ENCODE measurements at regions not wholly inside any gene's neighbourhood (a gene's known extent, or its start where the extent isn't known, plus 50 kb on each side); places are given as distances from the start of the nearest gene placed in this dataset.

- no peak for DNase-seq (ENCODE audit: low spot score, unreplicated experiment)
- Mint-ChIP-seq H3K4me3 (ENCODE audit: low read depth) (no peak overlapping the region), H3K9me3 (ENCODE audit: low read depth) (peaks cover 2% of the 10 kb centered on the region), H3K4me1 (ENCODE audit: low read depth) (no peaks in the 10 kb centered on the region), H3K27me3 (peaks cover 16% of the 10 kb centered on the region), H3K36me3 (ENCODE audit: insufficient read depth) (no peaks in the 10 kb centered on the region), H3K27ac (no peak overlapping the region)
- TF ChIP-seq, protein P1, sequence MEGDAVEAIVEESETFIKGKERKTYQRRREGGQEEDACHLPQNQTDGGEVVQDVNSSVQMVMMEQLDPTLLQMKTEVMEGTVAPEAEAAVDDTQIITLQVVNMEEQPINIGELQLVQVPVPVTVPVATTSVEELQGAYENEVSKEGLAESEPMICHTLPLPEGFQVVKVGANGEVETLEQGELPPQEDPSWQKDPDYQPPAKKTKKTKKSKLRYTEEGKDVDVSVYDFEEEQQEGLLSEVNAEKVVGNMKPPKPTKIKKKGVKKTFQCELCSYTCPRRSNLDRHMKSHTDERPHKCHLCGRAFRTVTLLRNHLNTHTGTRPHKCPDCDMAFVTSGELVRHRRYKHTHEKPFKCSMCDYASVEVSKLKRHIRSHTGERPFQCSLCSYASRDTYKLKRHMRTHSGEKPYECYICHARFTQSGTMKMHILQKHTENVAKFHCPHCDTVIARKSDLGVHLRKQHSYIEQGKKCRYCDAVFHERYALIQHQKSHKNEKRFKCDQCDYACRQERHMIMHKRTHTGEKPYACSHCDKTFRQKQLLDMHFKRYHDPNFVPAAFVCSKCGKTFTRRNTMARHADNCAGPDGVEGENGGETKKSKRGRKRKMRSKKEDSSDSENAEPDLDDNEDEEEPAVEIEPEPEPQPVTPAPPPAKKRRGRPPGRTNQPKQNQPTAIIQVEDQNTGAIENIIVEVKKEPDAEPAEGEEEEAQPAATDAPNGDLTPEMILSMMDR (IDR thresholded peaks at IDR 0.05; ENCODE audit: unreplicated experiment) = no peak
Measured at GRCh38 chr1:14514739-14515138, 83.7 kb upstream of the KAZN start.

DNA sequence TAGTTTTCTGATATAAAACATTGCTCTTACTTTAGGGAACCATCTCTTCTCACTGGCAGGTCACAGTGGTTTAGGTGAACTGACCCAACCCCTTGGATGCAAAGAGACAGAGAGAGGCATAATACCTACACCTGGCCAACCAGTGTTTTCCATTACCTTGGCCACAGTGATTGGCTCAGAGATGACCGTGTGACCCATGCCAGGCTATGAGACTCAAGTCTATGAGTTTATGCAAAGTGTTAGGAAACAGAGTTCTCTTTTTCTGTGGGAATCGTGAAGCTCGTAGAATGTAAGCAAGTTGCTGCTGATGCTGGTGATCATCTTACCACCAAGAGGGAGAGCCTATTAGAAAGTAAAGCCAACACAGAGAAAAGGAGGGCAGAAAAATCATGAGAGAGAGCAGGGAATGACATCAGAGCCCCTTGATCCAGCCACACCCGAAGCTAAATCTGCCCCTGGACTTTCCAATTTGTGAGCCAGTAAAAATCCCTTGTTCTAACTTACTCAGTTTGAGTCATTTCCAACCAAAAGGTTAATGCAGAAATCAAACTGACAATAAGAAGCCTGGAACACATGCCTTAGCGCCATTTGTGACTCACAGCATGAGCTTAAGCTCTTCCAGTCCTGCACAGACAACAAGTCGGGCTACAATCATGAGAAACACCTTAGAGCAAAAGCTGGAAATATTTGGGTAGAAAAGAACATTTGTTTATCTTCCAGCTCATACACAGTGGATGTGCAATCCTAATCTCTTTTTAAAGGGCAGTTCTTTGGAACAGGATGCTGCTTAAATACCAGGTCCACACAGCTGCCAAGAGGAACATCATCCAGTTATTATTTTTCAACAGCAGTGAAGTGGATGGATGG is 81.3 kb upstream of the KAZN start:
- TF ChIP-seq, protein P1 (IDR thresholded peaks at IDR 0.05; ENCODE audit: unreplicated experiment) = no peak

DNA sequence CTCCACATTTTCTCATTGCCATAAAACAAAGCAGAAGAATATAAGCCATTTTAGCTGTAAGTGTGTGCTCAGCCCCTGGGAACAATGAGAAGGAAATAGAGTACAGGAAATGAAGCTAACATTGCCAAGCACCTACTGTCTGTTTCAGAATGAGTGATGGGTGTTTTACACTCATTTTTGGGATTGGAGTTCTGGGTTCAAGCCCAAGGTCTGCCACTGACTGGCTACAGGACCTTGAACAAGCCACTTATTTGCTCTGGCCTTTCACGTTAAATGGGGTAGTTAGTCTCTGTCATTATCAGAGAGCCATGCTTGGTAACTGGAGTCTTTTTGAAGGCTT is 80.7 kb upstream of the KAZN start:
- Mint-ChIP-seq H3K27ac (no peak overlapping the region), H3K4me3 (ENCODE audit: low read depth) (no peak overlapping the region), H3K9me3 (ENCODE audit: low read depth) (peaks cover 2% of the 10 kb centered on the region), H3K27me3 (peaks cover 18% of the 10 kb centered on the region), H3K36me3 (ENCODE audit: insufficient read depth) (no peaks in the 10 kb centered on the region), H3K4me1 (ENCODE audit: low read depth) (no peaks in the 10 kb centered on the region)
- no peak for DNase-seq (ENCODE audit: low spot score, unreplicated experiment)
- TF ChIP-seq, protein P1 (IDR thresholded peaks at IDR 0.05; ENCODE audit: unreplicated experiment) = no peak

More for the DNA sequence above, 81.3 kb upstream of the KAZN start:
- Mint-ChIP-seq H3K27me3 (peaks cover 17% of the 10 kb centered on the region), H3K9me3 (ENCODE audit: low read depth) (peaks cover 2% of the 10 kb centered on the region), H3K27ac (no peak overlapping the region), H3K4me1 (ENCODE audit: low read depth) (no peaks in the 10 kb centered on the region), H3K4me3 (ENCODE audit: low read depth) (no peak overlapping the region), H3K36me3 (ENCODE audit: insufficient read depth) (no peaks in the 10 kb centered on the region)
- no peak for DNase-seq (ENCODE audit: low spot score, unreplicated experiment)

- no peak overlapping the region for H3K4me3 Mint-ChIP-seq (ENCODE audit: low read depth)
- no peak overlapping the region for H3K27ac Mint-ChIP-seq
- H3K36me3 Mint-ChIP-seq (ENCODE audit: insufficient read depth) = no peaks in the 10 kb centered on the region
- H3K27me3 Mint-ChIP-seq = peaks cover 25% of the 10 kb centered on the region
- DNase-seq (ENCODE audit: low spot score, unreplicated experiment) = no peak
- peaks cover 2% of the 10 kb centered on the region for H3K9me3 Mint-ChIP-seq (ENCODE audit: low read depth)
- H3K4me1 Mint-ChIP-seq (ENCODE audit: low read depth) = no peaks in the 10 kb centered on the region
- TF ChIP-seq, protein P1 (IDR thresholded peaks at IDR 0.05; ENCODE audit: unreplicated experiment) = no peak
Measured at GRCh38 chr1:14519976-14520375, 78.5 kb upstream of the KAZN start.

DNA sequence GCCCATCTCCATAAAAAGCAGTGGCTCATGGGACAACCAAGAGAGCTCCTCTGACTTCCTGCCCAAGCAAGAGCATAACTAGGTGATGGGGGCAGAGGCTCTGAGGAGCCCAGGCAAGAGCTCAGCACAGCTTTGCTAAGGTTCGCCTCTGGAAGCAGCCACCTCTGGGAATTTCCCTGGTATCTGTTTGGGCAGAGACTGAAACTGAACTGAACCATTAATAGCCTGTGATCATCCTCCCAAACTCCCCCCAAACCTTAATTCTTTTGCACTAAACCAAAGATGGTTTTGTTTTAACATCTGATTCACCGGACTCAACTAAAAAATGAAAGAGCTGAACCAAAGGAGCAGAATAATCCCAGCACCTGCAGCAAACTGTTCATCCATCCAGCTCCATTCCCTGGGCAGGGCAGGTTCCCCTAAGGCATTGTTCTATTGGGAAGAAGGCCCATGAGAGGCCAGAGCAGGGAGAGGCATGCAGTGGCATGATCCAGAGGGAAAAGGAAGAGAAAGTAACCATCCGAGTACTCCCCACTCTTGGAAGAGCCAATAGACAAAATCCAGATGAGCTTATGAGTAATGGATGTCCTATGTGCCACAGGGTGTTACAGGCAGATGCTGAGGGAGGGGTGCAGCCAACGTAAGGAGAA is 77.8 kb upstream of the KAZN start:
- H3K9me3 Mint-ChIP-seq (ENCODE audit: low read depth) = peaks cover 2% of the 10 kb centered on the region
- peaks cover 25% of the 10 kb centered on the region for H3K27me3 Mint-ChIP-seq
- no peak overlapping the region for H3K4me3 Mint-ChIP-seq (ENCODE audit: low read depth)
- DNase-seq (ENCODE audit: low spot score, unreplicated experiment) = no peak
- TF ChIP-seq, protein P1 (IDR thresholded peaks at IDR 0.05; ENCODE audit: unreplicated experiment) = no peak
- no peak overlapping the region for H3K27ac Mint-ChIP-seq
- H3K4me1 Mint-ChIP-seq (ENCODE audit: low read depth) = no peaks in the 10 kb centered on the region
- no peaks in the 10 kb centered on the region for H3K36me3 Mint-ChIP-seq (ENCODE audit: insufficient read depth)
